ENCODE measurements at regions not wholly inside any gene's neighbourhood (a gene's known extent, or its start where the extent isn't known, plus 50 kb on each side); places are given as distances from the start of the nearest gene placed in this dataset.

DNA sequence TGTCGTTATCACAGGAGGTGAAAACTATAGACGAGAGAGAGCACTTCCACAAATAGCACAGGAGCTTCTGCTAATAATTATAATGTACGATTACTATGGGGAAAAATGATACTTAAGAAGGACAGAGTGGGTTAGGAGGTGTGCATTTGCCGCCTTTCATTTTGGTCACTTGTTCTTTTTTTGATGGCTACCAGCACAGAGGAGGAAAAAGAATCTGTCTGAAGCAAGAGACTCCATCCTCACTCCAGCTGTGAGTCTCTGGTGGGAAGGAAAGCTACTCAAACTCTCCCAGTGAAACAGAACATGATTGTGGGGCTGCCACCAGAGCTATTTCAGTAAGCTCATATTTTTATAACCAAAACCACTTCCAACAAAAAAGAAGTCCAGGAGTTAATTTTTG is 270.4 kb upstream of the TMEM161B start:
- no peaks in the 10 kb centered on the region for H3K36me3 ChIP-seq (ENCODE audit: insufficient read depth, low read length)
- no peak overlapping the region for H3K4me2 ChIP-seq (ENCODE audit: low read length)
- TF ChIP-seq EZH2 (IDR thresholded peaks at IDR 0.05; ENCODE audit: insufficient read depth, low read length): no peak
- TF ChIP-seq CTCF (IDR thresholded peaks at IDR 0.05; ENCODE audit: insufficient read depth, low read depth, low read length): no peak
- no peak overlapping the region for H3K9ac ChIP-seq (ENCODE audit: low read length)
- no peaks in the 10 kb centered on the region for H3K27me3 ChIP-seq (ENCODE audit: insufficient read depth, low read length)
- H3K4me1 Mint-ChIP-seq (ENCODE audit: low read depth, unreplicated experiment): no peaks in the 10 kb centered on the region
- H3K9me3 Mint-ChIP-seq (ENCODE audit: unreplicated experiment): peaks cover under 1% of the 10 kb centered on the region
- DNase-seq (ENCODE audit: low read depth) (no peak), FAIRE-seq (no peak)
- H3K4me3 ChIP-seq (ENCODE audit: insufficient read depth, low read depth, low read length): no peak overlapping the region
- H2AFZ ChIP-seq (ENCODE audit: low read depth, low read length): no peak overlapping the region
- H3K9me3 ChIP-seq (ENCODE audit: insufficient read depth, low read depth, low read length): no peaks in the 10 kb centered on the region
- no peaks in the 10 kb centered on the region for H3K79me2 ChIP-seq (ENCODE audit: insufficient read depth, low read length)
- H3K36me3 Mint-ChIP-seq (ENCODE audit: low read depth, unreplicated experiment): no peaks in the 10 kb centered on the region
- peaks cover 9% of the 10 kb centered on the region for H3K4me1 ChIP-seq (ENCODE audit: insufficient read depth, low read length)
- peaks cover 14% of the 10 kb centered on the region for H3K27me3 Mint-ChIP-seq (ENCODE audit: low read depth, unreplicated experiment)
- H3K4me3 Mint-ChIP-seq (ENCODE audit: unreplicated experiment): no peak overlapping the region
- H3K27ac ChIP-seq (ENCODE audit: low read depth, low read length): no peak overlapping the region
- H4K20me1 ChIP-seq (ENCODE audit: insufficient read depth, low read length): no peaks in the 10 kb centered on the region
- H3K27ac Mint-ChIP-seq (ENCODE audit: unreplicated experiment): no peak overlapping the region

DNA sequence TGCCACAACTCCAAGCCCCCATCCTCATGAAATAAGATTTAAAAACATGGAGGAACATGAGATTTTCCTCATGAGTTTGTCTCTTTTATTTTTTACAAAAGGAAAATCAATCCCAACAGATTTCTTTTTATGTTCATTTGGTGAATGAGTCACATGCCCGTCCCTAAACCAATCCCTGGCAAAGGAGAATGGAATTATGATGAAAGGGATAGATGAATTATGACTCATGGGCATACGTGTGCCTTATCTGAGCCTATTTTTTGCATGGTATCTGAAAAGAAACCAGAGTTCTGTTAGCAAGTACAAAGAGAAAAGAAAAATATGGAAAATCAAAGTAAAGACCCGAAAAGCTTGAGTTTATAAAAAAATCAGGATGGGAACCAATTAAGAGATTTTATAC is 267.5 kb upstream of the TMEM161B start:
- H3K4me3 ChIP-seq (ENCODE audit: insufficient read depth, low read depth, low read length): no peak overlapping the region
- H3K4me3 Mint-ChIP-seq (ENCODE audit: unreplicated experiment): no peak overlapping the region
- no peak overlapping the region for H3K27ac Mint-ChIP-seq (ENCODE audit: unreplicated experiment)
- H3K36me3 ChIP-seq (ENCODE audit: insufficient read depth, low read length): no peaks in the 10 kb centered on the region
- DNase-seq (ENCODE audit: low read depth) (peak; percentile 60), FAIRE-seq (no peak)
- no peak overlapping the region for H3K4me2 ChIP-seq (ENCODE audit: low read length)
- H3K4me1 ChIP-seq (ENCODE audit: insufficient read depth, low read length): peaks cover 9% of the 10 kb centered on the region
- H3K9ac ChIP-seq (ENCODE audit: low read length): no peak overlapping the region
- peaks cover 4% of the 10 kb centered on the region for H3K9me3 Mint-ChIP-seq (ENCODE audit: unreplicated experiment)
- no peak overlapping the region for H2AFZ ChIP-seq (ENCODE audit: low read depth, low read length)
- no peaks in the 10 kb centered on the region for H3K9me3 ChIP-seq (ENCODE audit: insufficient read depth, low read depth, low read length)
- no peak overlapping the region for H3K27ac ChIP-seq (ENCODE audit: low read depth, low read length)
- H4K20me1 ChIP-seq (ENCODE audit: insufficient read depth, low read length): no peaks in the 10 kb centered on the region
- no peaks in the 10 kb centered on the region for H3K27me3 ChIP-seq (ENCODE audit: insufficient read depth, low read length)
- no peaks in the 10 kb centered on the region for H3K79me2 ChIP-seq (ENCODE audit: insufficient read depth, low read length)
- H3K4me1 Mint-ChIP-seq (ENCODE audit: low read depth, unreplicated experiment): no peaks in the 10 kb centered on the region
- TF ChIP-seq CTCF (IDR thresholded peaks at IDR 0.05; ENCODE audit: insufficient read depth, low read depth, low read length) (no peak), EZH2 (IDR thresholded peaks at IDR 0.05; ENCODE audit: insufficient read depth, low read length) (no peak)
- no peaks in the 10 kb centered on the region for H3K36me3 Mint-ChIP-seq (ENCODE audit: low read depth, unreplicated experiment)
- peaks cover 17% of the 10 kb centered on the region for H3K27me3 Mint-ChIP-seq (ENCODE audit: low read depth, unreplicated experiment)

- no peaks in the 10 kb centered on the region for H3K4me1 Mint-ChIP-seq (ENCODE audit: low read depth, unreplicated experiment)
- no peak overlapping the region for H3K4me2 ChIP-seq (ENCODE audit: low read length)
- no peak overlapping the region for H3K9ac ChIP-seq (ENCODE audit: low read length)
- no peak for FAIRE-seq
- DNase-seq (ENCODE audit: low read depth): no peak
- H2AFZ ChIP-seq (ENCODE audit: low read depth, low read length): no peak overlapping the region
- TF ChIP-seq CTCF (IDR thresholded peaks at IDR 0.05; ENCODE audit: insufficient read depth, low read depth, low read length) (no peak), EZH2 (IDR thresholded peaks at IDR 0.05; ENCODE audit: insufficient read depth, low read length) (no peak)
- no peaks in the 10 kb centered on the region for H3K9me3 ChIP-seq (ENCODE audit: insufficient read depth, low read depth, low read length)
- H3K9me3 Mint-ChIP-seq (ENCODE audit: unreplicated experiment): no peaks in the 10 kb centered on the region
- no peaks in the 10 kb centered on the region for H3K36me3 Mint-ChIP-seq (ENCODE audit: low read depth, unreplicated experiment)
- no peak overlapping the region for H3K27ac ChIP-seq (ENCODE audit: low read depth, low read length)
- no peak overlapping the region for H3K27ac Mint-ChIP-seq (ENCODE audit: unreplicated experiment)
- no peak overlapping the region for H3K4me3 ChIP-seq (ENCODE audit: insufficient read depth, low read depth, low read length)
- no peaks in the 10 kb centered on the region for H3K27me3 ChIP-seq (ENCODE audit: insufficient read depth, low read length)
- H4K20me1 ChIP-seq (ENCODE audit: insufficient read depth, low read length): no peaks in the 10 kb centered on the region
- H3K27me3 Mint-ChIP-seq (ENCODE audit: low read depth, unreplicated experiment): peaks cover 19% of the 10 kb centered on the region
- H3K79me2 ChIP-seq (ENCODE audit: insufficient read depth, low read length): no peaks in the 10 kb centered on the region
- H3K4me3 Mint-ChIP-seq (ENCODE audit: unreplicated experiment): no peak overlapping the region
- no peaks in the 10 kb centered on the region for H3K4me1 ChIP-seq (ENCODE audit: insufficient read depth, low read length)
- H3K36me3 ChIP-seq (ENCODE audit: insufficient read depth, low read length): no peaks in the 10 kb centered on the region
Measured at GRCh38 chr5:88524941-88525340, 256.3 kb upstream of the TMEM161B start.
